SK-N-MC (cell line): ENCODE measurements at regions not wholly inside any gene's neighbourhood (a gene's known extent, or its start where the extent isn't known, plus 50 kb on each side); places are given as distances from the start of the nearest gene placed in this dataset.

ENCODE experiments used
- EZH2 ChIP-seq: fragments of 200-600 bp; sonication (generic); IDR thresholded peaks from one replicate; pipeline ENCODE4 v1.6.1; 2017; ENCODE audit warnings: antibody characterized with exemption
- FOXP2 ChIP-seq: optimal IDR thresholded peaks from 2 replicates; pipeline ENCODE3; 2011; ENCODE audit warnings: mild to moderate bottlenecking, moderate library complexity; ENCODE audit not compliant: insufficient read depth; ENCODE audit errors: extremely low read length, control extremely low read depth
- POLR2AphosphoS5 ChIP-seq: IDR thresholded peaks from 2 replicates; pipeline ENCODE4 v1.6.1; 2012; ENCODE audit warnings: mild to moderate bottlenecking, low read depth, low read length, borderline replicate concordance

DNA sequence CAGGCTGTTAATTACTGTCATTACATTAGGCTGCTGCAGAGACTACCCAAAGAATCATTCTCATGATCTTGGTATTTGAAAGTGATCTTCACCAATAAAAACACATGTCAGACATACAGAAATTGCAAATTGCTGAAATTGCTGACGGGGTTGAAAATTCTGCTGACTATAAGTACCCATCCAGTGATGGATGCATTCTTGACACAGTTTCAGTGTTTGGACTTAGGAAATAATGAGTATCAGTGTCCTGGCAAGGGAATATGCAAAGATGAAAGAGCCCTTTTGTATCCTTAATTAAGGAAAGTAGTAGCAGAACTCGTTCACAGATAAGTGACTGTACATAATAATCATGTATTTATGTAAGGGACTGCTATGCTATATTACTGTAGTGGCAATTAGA lies 221.1 kb upstream of the ATP5MC3 start:
- no peak for TF ChIP-seq EZH2
- TF ChIP-seq POLR2AphosphoS5 = peak; percentile 87
- TF ChIP-seq FOXP2 = peak; percentile 79
